ENCODE measurements at regions not wholly inside any gene's neighbourhood (a gene's known extent, or its start where the extent isn't known, plus 50 kb on each side); places are given as distances from the start of the nearest gene placed in this dataset.

- TF ChIP-seq MAX (IDR thresholded peaks at IDR 0.05) (no peak), TEAD4 (IDR thresholded peaks at IDR 0.05) (no peak), EP300 (IDR thresholded peaks at IDR 0.05; ENCODE audit: borderline replicate concordance) (no peak)
These were observed 519.4 kb upstream of the DSEL start for GRCh38 chr18:68035774-68036522.

GRCh38 chr18:68034296-68034695 lies 517.8 kb upstream of the DSEL start:
- TF ChIP-seq REST (IDR thresholded peaks at IDR 0.05; ENCODE audit: low read depth) (no peak), ZBTB7A (IDR thresholded peaks at IDR 0.05; ENCODE audit: low read depth) (no peak), TCF12 (IDR thresholded peaks at IDR 0.05; ENCODE audit: low read depth) (no peak), YY1 (IDR thresholded peaks at IDR 0.05; ENCODE audit: low read depth) (no peak), RAD21 (IDR thresholded peaks at IDR 0.05; ENCODE audit: low read depth) (no peak)

- TF ChIP-seq MAX (IDR thresholded peaks at IDR 0.05) (no peak), FOXM1 (IDR thresholded peaks at IDR 0.05; ENCODE audit: borderline replicate concordance, low read depth) (no peak), TEAD4 (IDR thresholded peaks at IDR 0.05) (no peak), CREB1 (IDR thresholded peaks at IDR 0.05; ENCODE audit: low read depth) (no peak), NFIC (IDR thresholded peaks at IDR 0.05) (no peak), REST (IDR thresholded peaks at IDR 0.05; ENCODE audit: low read depth) (no peak), USF1 (IDR thresholded peaks at IDR 0.05) (no peak), TCF12 (IDR thresholded peaks at IDR 0.05; ENCODE audit: low read depth) (no peak), YY1 (IDR thresholded peaks at IDR 0.05; ENCODE audit: low read depth) (no peak), CEBPB (IDR thresholded peaks at IDR 0.05) (no peak), ZBTB7A (IDR thresholded peaks at IDR 0.05; ENCODE audit: low read depth) (no peak)
These were observed 516.9 kb upstream of the DSEL start for GRCh38 chr18:68033466-68033865.

- TF ChIP-seq MAX (IDR thresholded peaks at IDR 0.05) = no peak
- no peak for TF ChIP-seq EP300 (IDR thresholded peaks at IDR 0.05; ENCODE audit: borderline replicate concordance)
- no peak for TF ChIP-seq TCF12 (IDR thresholded peaks at IDR 0.05; ENCODE audit: low read depth)
- TF ChIP-seq RAD21 (IDR thresholded peaks at IDR 0.05; ENCODE audit: low read depth) = no peak
- TF ChIP-seq FOXM1 (IDR thresholded peaks at IDR 0.05; ENCODE audit: borderline replicate concordance, low read depth) = no peak
- no peak for TF ChIP-seq ZBTB7A (IDR thresholded peaks at IDR 0.05; ENCODE audit: low read depth)
- TF ChIP-seq CREB1 (IDR thresholded peaks at IDR 0.05; ENCODE audit: low read depth) = no peak
- no peak for TF ChIP-seq TAF1 (IDR thresholded peaks at IDR 0.05; ENCODE audit: low read depth)
- no peak for TF ChIP-seq TEAD4 (IDR thresholded peaks at IDR 0.05)
- no peak for TF ChIP-seq REST (IDR thresholded peaks at IDR 0.05; ENCODE audit: low read depth)
- no peak for TF ChIP-seq NFIC (IDR thresholded peaks at IDR 0.05)
- no peak for TF ChIP-seq YY1 (IDR thresholded peaks at IDR 0.05; ENCODE audit: low read depth)
- TF ChIP-seq EGR1 (IDR thresholded peaks at IDR 0.05) = no peak
- TF ChIP-seq USF1 (IDR thresholded peaks at IDR 0.05) = no peak
These were observed 508.2 kb upstream of the DSEL start for GRCh38 chr18:68024716-68025115.

Measured in Ishikawa (cell line).